Amygdala (tissue), 56 donors: ENCODE measurements at regions not wholly inside any gene's neighbourhood (a gene's known extent, or its start where the extent isn't known, plus 50 kb on each side); places are given as distances from the start of the nearest gene placed in this dataset.
"Not testable (repeated sequence)": the region's sequence is repeated elsewhere in the genome, so short reads cannot be mapped to it uniquely, and the experiment has no call there.

Experiments used
- DNase-seq, 56 donors: peaks; one replicate each; lab custom pipeline; 2025; lab: John Stamatoyannopoulos, UW

- not testable (repeated sequence) for DNase-seq
Observed at GRCh38 chrX:23458957-23459356, 124.3 kb downstream of the PTCHD1 start.

DNA sequence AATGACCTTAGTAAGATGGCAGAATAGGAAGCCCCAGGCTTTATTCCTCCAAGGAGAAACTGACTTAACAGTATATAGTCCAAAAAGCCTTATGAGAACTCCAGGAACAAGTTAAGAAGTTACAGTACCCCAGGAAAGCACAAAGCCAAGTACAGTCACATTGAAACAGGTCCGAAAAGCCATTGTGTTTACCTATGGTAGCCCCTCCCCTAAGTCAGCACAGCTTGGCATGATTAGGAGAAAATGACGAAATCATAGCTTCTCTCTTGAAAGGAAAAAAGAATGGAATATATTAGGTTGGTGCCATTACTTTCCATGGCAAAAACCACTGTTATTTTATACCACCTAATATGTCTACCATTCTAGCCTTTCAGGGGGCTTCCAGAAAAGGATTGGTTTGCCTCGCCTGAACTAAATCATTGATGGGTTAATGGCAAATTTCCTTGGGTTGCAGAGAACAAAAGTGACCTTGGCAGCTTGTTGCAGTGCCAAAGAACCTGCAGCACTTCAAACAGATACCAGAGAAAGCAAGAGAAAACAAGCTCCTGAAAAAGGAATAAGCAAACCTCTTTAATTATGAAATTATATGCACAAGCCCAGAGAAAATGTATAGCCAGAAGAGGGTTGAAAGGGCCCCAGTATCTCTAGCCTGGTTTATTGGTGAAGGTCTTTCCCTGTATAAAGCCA, 130.6 kb downstream of the PTCHD1 start:
- no peak for DNase-seq

DNA sequence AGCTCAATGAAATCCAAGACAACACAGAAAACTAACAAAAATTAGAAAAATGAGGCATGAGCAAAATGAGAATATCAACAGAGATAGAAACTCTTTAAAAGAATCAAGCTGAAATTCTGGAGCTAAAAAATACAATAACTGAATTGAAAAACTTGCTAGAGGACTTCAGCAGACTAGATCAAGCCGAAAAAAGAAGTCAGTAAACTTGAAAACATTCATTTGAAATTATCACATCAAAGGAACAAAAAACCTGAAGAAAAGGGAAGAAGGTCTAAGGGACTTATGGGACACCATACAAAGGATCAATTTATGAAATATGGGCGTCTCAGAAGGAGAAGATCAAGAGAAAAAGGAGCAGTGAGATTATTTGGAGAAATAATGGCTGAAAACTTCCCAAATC, 131.3 kb downstream of the PTCHD1 start:
- DNase-seq: no peak

DNA sequence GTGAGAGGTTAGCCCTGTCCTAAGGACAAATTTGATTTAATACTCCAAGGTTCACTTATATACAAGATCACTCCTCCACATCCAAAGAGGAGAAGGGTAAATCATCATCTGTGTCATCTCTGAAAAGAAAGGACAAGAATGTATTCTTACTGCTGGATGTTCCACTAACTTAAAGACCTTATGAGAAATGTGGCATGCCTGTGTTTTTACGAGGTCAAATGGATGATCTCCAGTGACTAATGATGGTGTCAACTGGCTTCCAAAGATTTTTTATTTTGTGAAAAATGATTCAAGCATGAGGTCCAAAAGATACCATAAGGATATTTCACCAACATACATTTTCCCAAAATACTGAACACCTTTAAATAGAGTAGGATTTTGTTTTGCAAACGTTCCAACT, 143.4 kb downstream of the PTCHD1 start:
- DNase-seq: no peak

DNA sequence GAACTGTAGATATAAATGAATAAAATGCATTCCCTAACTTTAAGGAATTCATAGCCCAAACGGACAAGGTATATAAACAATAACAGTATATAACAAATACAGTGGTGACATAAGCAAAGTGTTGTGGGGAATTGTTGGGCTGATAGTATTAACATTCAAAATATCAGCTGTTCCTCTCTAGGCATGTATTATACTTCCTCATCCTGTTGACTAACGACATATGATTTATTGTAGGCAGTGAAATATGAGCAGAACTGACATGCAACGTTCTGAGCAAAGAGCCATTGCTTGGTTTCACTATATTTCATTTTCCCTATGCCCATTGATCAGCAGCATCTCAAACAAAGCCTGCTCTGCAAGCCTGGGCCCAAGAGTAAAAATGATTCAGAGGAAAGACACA, 143.9 kb downstream of the PTCHD1 start:
- no peak for DNase-seq

- no peak for DNase-seq
Observed at GRCh38 chrX:23482561-23482960, 147.9 kb downstream of the PTCHD1 start.

DNA sequence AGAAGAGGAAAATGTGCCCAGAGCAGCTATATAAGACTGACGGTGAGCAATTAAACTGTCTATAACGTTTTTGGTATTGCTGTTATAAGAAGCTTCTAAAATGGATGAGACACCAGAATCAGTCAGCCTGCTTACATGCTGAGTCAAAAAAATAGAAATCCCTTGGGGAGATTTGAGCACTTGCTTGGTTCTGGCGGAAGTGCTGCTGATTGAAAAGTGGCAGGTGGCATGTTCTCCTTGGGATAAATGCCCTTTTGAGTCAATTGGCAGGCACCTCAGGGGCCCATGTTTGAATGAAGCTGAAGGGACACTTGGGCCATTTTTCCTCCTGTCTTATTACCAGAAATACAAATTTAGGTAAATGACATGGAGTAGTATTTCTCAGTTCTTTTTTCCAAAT, 148.7 kb downstream of the PTCHD1 start:
- DNase-seq: no peak

- no peak for DNase-seq
Observed at GRCh38 chrX:23493941-23494374, 159.3 kb downstream of the PTCHD1 start.

GRCh38 chrX:23494741-23495140, 160.1 kb downstream of the PTCHD1 start:
- DNase-seq: no peak

GRCh38 chrX:23497919-23498318, 163.3 kb downstream of the PTCHD1 start:
- no peak for DNase-seq

DNA sequence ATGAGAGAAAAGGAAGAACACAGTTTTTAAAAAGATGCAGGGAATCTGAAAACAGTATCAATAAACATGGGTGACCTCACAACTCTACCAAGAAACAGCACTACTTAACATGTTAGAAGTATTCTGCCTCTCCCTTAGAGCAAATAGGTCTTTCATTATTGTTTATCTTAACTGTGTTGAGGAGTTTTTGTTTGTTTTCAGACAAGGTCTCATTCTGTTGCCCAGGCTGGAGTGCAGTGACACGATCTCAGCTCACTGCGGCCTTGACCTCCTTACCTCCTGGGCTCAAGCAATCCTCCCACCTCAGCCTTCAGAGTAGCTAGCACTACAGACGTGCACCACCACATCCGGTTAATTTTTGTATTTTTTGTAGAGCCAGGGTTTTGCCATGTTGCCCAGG, 165.3 kb upstream of the PRDX4 start:
- no peak for DNase-seq

DNA sequence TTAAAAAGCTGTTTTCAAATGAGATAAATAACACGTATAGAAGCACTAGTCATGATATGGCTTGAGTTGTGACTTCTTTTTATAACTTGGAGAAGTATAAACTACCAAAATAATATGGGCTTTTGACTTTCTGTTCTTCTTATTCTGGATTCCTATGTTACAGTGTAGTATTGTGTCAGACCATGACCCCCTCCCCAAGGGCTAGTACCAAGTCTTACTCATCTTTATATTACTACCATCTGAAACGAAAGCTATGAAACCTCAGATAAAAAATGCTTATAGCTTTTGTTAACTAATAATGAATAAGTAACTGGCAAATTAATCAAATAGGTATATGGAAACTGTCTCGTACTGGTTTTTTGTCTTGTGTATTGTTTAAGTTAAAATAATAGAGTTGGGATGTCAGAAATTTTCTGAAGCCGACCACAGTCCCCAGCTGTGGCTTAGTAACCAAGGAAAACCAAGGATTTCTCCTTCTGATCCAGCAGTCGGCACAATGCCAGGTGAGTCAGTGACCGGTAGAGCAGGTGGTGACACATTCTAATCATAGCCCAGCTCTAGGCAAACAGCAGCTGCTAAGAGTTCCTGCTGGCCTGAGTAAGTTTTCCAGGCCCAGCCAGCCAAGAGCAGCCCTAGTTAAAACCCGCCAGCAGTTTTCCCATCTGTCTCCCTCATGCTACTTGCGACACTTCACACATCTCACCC, 163.3 kb upstream of the PRDX4 start:
- DNase-seq: no peak

GRCh38 chrX:23504540-23504884, 162.8 kb upstream of the PRDX4 start:
- no peak for DNase-seq

GRCh38 chrX:23504895-23505294, 162.4 kb upstream of the PRDX4 start:
- no peak for DNase-seq

DNA sequence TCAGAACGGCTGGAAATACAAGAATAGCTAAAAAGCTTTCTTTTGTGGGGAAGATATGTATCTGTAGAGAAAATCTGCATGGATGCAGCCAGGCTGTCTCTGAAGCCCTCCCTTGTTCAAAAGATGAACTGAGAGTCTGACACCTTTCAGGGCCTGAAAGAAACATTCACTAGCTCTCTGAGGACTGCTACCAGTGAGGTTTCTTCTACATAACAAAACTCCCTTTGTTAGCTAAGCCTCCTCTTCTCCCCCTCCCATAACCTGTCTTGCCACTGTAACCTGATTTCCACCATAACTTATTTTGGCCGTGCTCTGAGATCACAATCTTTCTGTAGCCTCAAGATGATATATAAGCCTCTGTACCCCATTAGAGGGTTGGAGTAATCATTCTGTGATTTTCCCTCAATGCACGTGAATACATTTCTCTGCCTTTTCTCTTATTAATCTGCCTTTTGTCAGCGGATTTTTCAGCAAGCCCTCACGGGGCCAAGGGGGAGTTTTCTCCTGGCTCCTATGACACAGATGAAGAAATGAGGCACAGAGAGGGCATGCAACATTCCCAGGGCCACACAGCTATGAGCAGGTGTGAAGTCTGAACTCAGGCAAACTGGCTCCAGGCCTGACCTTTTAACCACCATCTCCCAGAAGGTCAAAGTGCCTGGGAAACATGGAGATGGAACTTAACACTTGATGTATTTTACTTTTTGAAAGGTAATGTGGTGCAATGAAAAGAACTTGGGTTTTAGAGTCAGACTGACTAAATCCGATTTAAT, 161.6 kb upstream of the PRDX4 start:
- DNase-seq: no peak

GRCh38 chrX:23509256-23509655, 158.0 kb upstream of the PRDX4 start:
- DNase-seq: no peak

DNA sequence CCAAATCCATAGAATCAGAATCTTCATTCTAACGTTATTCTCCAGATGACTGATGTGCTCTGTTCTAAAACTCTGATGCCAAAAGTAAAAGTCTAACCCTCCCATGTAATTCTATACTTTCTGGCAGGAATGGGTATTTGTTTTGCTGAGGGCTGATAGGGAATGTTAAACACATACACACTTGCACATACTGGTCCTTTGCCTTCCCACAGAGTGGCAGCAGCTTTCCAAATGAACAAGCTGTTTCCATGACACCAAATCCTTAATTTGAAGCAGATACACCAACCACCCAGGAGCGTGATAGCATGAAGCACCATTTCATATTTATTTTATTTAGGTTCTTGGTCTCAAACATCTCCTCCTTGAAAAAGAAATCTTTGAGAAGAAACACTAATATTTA, 155.5 kb upstream of the PRDX4 start:
- peak in 4 of 56 donors; percentile 0 to 8 (median 2) for DNase-seq

- peak in 1 of 56 donors; percentile 0 for DNase-seq
Observed at GRCh38 chrX:23513121-23513520, 154.2 kb upstream of the PRDX4 start.

DNA sequence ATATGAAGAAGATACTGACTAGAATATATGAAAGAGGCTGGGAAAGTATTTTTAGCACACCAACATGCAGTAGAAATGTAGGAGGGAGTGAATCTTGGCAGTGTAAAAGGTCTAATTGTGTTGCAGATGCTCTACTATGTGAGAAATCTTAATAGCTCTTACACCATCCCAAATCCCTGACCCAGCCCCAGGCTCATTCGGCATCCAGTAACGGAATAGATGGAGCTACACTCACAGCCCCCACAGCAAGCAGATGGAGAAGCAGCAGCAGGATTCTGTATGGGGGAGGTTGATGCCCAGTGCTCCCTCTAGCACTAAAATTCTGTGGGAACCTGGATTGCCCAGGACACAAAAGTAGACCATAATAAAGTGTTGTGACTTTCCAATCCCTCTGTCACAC, 153.2 kb upstream of the PRDX4 start:
- DNase-seq: peak in 12 of 56 donors; percentile 1 to 36 (median 4)

- DNase-seq: no peak
Observed at GRCh38 chrX:23515028-23515427, 152.3 kb upstream of the PRDX4 start.

DNA sequence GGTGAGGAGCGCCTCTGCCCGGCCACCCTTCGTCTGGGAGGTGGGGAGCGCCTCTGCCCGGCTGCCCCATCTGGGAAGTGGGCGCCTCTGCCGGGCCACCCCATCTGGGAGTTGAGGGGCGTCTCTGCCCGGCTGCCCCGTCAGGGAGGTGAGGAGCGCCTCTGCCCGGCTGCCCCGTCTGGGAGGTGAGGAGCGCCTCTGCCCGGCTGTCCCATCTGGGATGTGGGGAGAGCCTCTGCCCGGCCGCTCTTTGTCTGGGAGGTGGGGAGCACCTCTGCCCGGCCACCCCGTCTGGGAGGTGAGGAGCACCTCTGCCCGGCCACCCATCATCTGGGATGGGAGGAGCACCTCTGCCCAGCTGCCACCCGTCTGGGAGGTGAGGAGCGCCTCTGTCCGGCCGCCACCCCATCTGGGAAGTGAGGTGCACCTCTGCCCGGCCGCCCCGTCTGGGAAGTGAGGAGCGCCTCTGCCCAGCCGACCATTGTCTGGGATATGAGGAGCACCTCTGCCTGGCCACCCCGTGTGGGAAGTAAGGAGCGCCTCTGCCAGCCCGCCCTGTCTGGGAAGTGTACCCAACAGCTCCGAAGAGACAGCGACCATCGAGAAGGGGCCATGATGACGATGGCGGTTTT, 144.2 kb upstream of the PRDX4 start:
- not testable (repeated sequence) for DNase-seq
